K562 (cell line): ENCODE measurements at regions not wholly inside any gene's neighbourhood (a gene's known extent, or its start where the extent isn't known, plus 50 kb on each side); places are given as distances from the start of the nearest gene placed in this dataset.

Experiments
- ATAC-seq: fragments of 200-7000 bp; cut with Tn5 transposase; 3 replicates; pipeline ENCODE4 v1.9.1; 2020; ENCODE audit warnings: moderate library complexity
- BruUV-seq: library from RNA; stranded (reverse); fragments of 400-500 nt; replicated peaks from 2 replicates; lab custom pipeline; 2021; lab: Mats Ljungman, UMichigan
- CTCF ChIA-PET: fragments of 300-600 bp; formaldehyde crosslinking; extraction: SDS; loops from one replicate; lab custom pipeline; 2021; ENCODE audit warnings: low intra/inter-chr PET ratio; lab: Yijun Ruan, JAX
- POLR2A ChIA-PET: fragments of 300-600, 350-650 bp; sonication (Branson Sonifier 250); formaldehyde crosslinking; extraction: SDS; loops from one replicate; lab custom pipeline; 2021; ENCODE audit warnings: antibody characterized with exemption, inconsistent platforms; lab: Yijun Ruan, JAX
- DNase-seq, 4 experiments: peaks; one replicate each; pipeline versions ENCODE4 v3.0.0 to v3.0.0-alpha.2; 2011 to 2018; ENCODE audit warnings: low spot score in 3 of 4, mixed read lengths in 3 of 4; ENCODE audit errors: extremely low read depth in 1 of 4
- FAIRE-seq: peaks from 2 replicates; lab custom pipeline; 2011; peaks lifted over from hg19 to GRCh38; lab: Jason Lieb, UNC
- H2AFZ ChIP-seq: 2 replicates; pipeline ENCODE4 v1.6.0; 2011; ENCODE audit warnings: low read depth, low read length, control low read depth, inconsistent platforms
- H3K27ac ChIP-seq: fragments of 200-600 bp; 3 replicates; pipeline ENCODE4 v1.8.0; 2011; ENCODE audit warnings: low read depth, mild to moderate bottlenecking, control low read depth, inconsistent platforms, low read length, moderate library complexity, mixed read lengths; ENCODE audit errors: extremely low read depth
- H3K27me3 ChIP-seq, 2 experiments: fragments of 300-600 bp in 1 of 2; 2 replicates in 1 of 2; 3 replicates in 1 of 2; pipeline versions ENCODE4 v1.6.0 to v1.8.0; 2011; ENCODE audit warnings: inconsistent platforms in 2 of 2, low read length in 2 of 2, mild to moderate bottlenecking in 1 of 2, mixed read lengths in 1 of 2, moderate library complexity in 1 of 2; ENCODE audit not compliant: control insufficient read depth in 2 of 2, insufficient read depth in 2 of 2
- H3K36me3 ChIP-seq: fragments of 300-600 bp; 3 replicates; pipeline ENCODE4 v1.8.0; 2011; ENCODE audit warnings: mild to moderate bottlenecking, low read length, inconsistent platforms; ENCODE audit not compliant: control insufficient read depth, insufficient read depth
- H3K4me1 ChIP-seq, 2 experiments: fragments of 200-600 bp in 1 of 2; replicated peaks in 1 of 2; 2 replicates in 1 of 2; 3 replicates in 1 of 2; pipeline versions ENCODE4 v1.5.1 to v1.8.0; 2011; ENCODE audit warnings: inconsistent platforms in 2 of 2, low read length in 2 of 2, mild to moderate bottlenecking in 1 of 2, mixed read lengths in 1 of 2, moderate library complexity in 1 of 2; ENCODE audit not compliant: control insufficient read depth in 2 of 2, insufficient read depth in 2 of 2
- H3K4me2 ChIP-seq: 2 replicates; pipeline ENCODE4 v1.6.1; 2011; ENCODE audit warnings: low read length, control low read depth, inconsistent platforms, mixed read lengths; ENCODE audit not compliant: insufficient read depth
- H3K4me3 ChIP-seq: fragments of 200-600 bp; sonication (generic), shearing (Covaris generic); 2 replicates; pipeline ENCODE4 v1.5.1; 2016; ENCODE audit warnings: control low read depth, inconsistent platforms
- H3K79me2 ChIP-seq: fragments of 200-600 bp; 3 replicates; pipeline ENCODE4 v1.8.0; 2011; ENCODE audit warnings: low read length, inconsistent platforms; ENCODE audit not compliant: control insufficient read depth, insufficient read depth
- H3K9ac ChIP-seq, 2 experiments: 2 replicates each; pipeline versions ENCODE4 v1.6.0 to v1.6.1; 2011; ENCODE audit warnings: low read depth in 2 of 2, low read length in 2 of 2, control low read depth in 1 of 2, inconsistent platforms in 1 of 2, mild to moderate bottlenecking in 1 of 2, mixed read lengths in 1 of 2; ENCODE audit not compliant: insufficient read depth in 1 of 2
- H3K9me1 ChIP-seq: one replicate; pipeline ENCODE4 v1.6.0; 2011; ENCODE audit warnings: inconsistent platforms, mild to moderate bottlenecking, low read length, moderate library complexity; ENCODE audit not compliant: control insufficient read depth, insufficient read depth
- H3K9me3 ChIP-seq: replicated peaks from 2 replicates; pipeline ENCODE4 v1.5.1; 2011; ENCODE audit warnings: low read depth, low read length, inconsistent platforms; ENCODE audit not compliant: control insufficient read depth, insufficient read depth
- H4K20me1 ChIP-seq: replicated peaks from 2 replicates; pipeline ENCODE4 v1.6.1; 2011; ENCODE audit warnings: low read length, inconsistent platforms, mixed read lengths; ENCODE audit not compliant: control insufficient read depth, insufficient read depth
- COPS2 ChIP-seq: fragments of 450-650 bp; conservative IDR thresholded peaks from 2 replicates; pipeline ENCODE4 v1.6.1; 2016; ENCODE audit warnings: mild to moderate bottlenecking, moderate library complexity
- EWSR1 ChIP-seq: fragments of 450-650 bp; IDR thresholded peaks from 2 replicates; pipeline ENCODE4 v1.6.1; 2018; ENCODE audit warnings: borderline replicate concordance, mild to moderate bottlenecking, low read depth, moderate library complexity; ENCODE audit not compliant: partially characterized antibody
- GATA2 ChIP-seq: sonication (generic); formaldehyde crosslinking; IDR thresholded peaks from 2 replicates; pipeline ENCODE4 v1.4.0; 2020; ENCODE audit warnings: mild to moderate bottlenecking, missing genetic modification reagents
- HOMEZ ChIP-seq: fragments of 250-450 bp; sonication (Bioruptor Pico); IDR thresholded peaks from 2 replicates; pipeline ENCODE4 v1.4.0; 2020; ENCODE audit warnings: mild to moderate bottlenecking, moderate library complexity
- KDM4B ChIP-seq, 2 experiments: fragments of 450-650 bp in 1 of 2; sonication (generic) in 1 of 2; IDR thresholded peaks; 2 replicates each; pipeline ENCODE4 v1.6.1; 2016 to 2017; ENCODE audit warnings: borderline replicate concordance in 2 of 2, antibody characterized with exemption in 1 of 2, low read depth in 1 of 2, mild to moderate bottlenecking in 1 of 2
- MEF2D ChIP-seq: conservative IDR thresholded peaks from 2 replicates; pipeline ENCODE4 v1.6.1; 2016; ENCODE audit warnings: low read depth, missing genetic modification characterization, missing compliant biosample characterization
- RAD21 ChIP-seq, 2 experiments: fragments of 250-450 bp in 1 of 2; fragments of 450-650 bp in 1 of 2; sonication (Bioruptor Pico) in 1 of 2; formaldehyde crosslinking in 1 of 2; IDR thresholded peaks in 1 of 2; conservative IDR thresholded peaks in 1 of 2; 2 replicates each; pipeline versions ENCODE4 v1.4.0 to v1.8.0; 2020 to 2022; ENCODE audit warnings: mild to moderate bottlenecking in 2 of 2, moderate library complexity in 1 of 2
- SETDB1 ChIP-seq: IDR thresholded peaks from one replicate; pipeline ENCODE4 v1.6.1; 2012; ENCODE audit warnings: low read length, control low read depth, inconsistent platforms
- ZNF253 ChIP-seq: fragments of 250-450 bp; sonication (Bioruptor Pico); conservative IDR thresholded peaks from 2 replicates; pipeline ENCODE4 v1.6.1; 2021; ENCODE audit warnings: mild to moderate bottlenecking
- WGBS: fragments of 100-300 bp; shearing (Covaris generic); methylation state at CpG from one replicate; pipeline ENCODE4 v1.1.6; 2016; ENCODE audit warnings: low coverage, mixed read lengths; ENCODE audit not compliant: insufficient coverage; ENCODE audit errors: missing lambda C conversion rate; 5-methylcytosine and 5-hydroxymethylcytosine counted together
- in situ Hi-C: fragments of 300-500 bp; cut with MboI; formaldehyde crosslinking; loops from 4 replicates; pipeline ENCODE4 v1.15.0; 2018; ENCODE audit warnings: inconsistent platforms, mixed read lengths
- intact Hi-C: fragments of 100-400 bp; cut with micrococcal nuclease; formaldehyde crosslinking; loops from 2 replicates; pipeline ENCODE4 v1.14.2; 2022

GRCh38 chr18:78699499-78699898, 280.1 kb upstream of the SALL3 start:
- Histone ChIP-seq H3K4me1 (no peaks in the 10 kb centered on the region), H3K36me3 (no peaks in the 10 kb centered on the region), H3K4me3 (no peak overlapping the region), H3K9ac (no peak overlapping the region), H2AFZ (no peak overlapping the region), H3K9me1 (no peaks in the 10 kb centered on the region), H3K27me3 (peaks cover 0 to 24% of the 10 kb centered on the region in 2 experiments; a peak in 3 of 5 replicates), H4K20me1 (no peaks in the 10 kb centered on the region; the same call in 1 of the 2 replicates), H3K79me2 (no peaks in the 10 kb centered on the region), H3K4me2 (no peak overlapping the region), H3K27ac (no peak overlapping the region), H3K9me3 (no peaks in the 10 kb centered on the region)
- BruUV-seq = no TSS peak
- in situ Hi-C loops = no loop called here
- ChIA-PET CTCF (no interaction called here), POLR2A (interaction anchor here (1.0 kb wide), 1 partner anchor 9 kb away, joined by 4 read pairs; no protein-coding TSS in a partner anchor)
- TF ChIP-seq GATA2 (CRISPR knock-in tag) = no peak
- TF ChIP-seq MEF2D = no peak
- no peak for TF ChIP-seq ZNF253 (CRISPR knock-in tag)
- TF ChIP-seq RAD21 (CRISPR knock-in tag; conservative IDR thresholded peaks at IDR 0.05 in 1 of 2, IDR thresholded peaks at IDR 0.05 in 1 of 2) = no peak
- no peak for TF ChIP-seq KDM4B (IDR thresholded peaks at IDR 0.05; ENCODE audit: borderline replicate concordance in 2 of 2, low read depth in 1 of 2)
- DNase-seq (no peak), FAIRE-seq (no peak), ATAC-seq (no peak)
- intact Hi-C loops = no loop called here
- WGBS = 2% methylated on average over 11 of the region's 12 CpGs

- H3K9me3 ChIP-seq = no peaks in the 10 kb centered on the region
- under 1% methylated on average over 13 of the region's 13 CpGs for WGBS
- ChIA-PET CTCF (no interaction called here), POLR2A (no interaction called here)
- in situ Hi-C loops = no loop called here
- no peak for DNase-seq
- no peak overlapping the region for H3K4me3 ChIP-seq
- H3K27me3 ChIP-seq = peaks cover 0 to 24% of the 10 kb centered on the region in 2 experiments; a peak in 3 of 5 replicates
- FAIRE-seq = no peak
- H3K36me3 ChIP-seq = no peaks in the 10 kb centered on the region
- no peak overlapping the region for H2AFZ ChIP-seq
- TF ChIP-seq HOMEZ (no peak), EWSR1 (no peak), SETDB1 (no peak), COPS2 (no peak)
- H3K4me1 ChIP-seq = no peaks in the 10 kb centered on the region
- no peak overlapping the region for H3K9ac ChIP-seq
- no TSS peak for BruUV-seq
- H3K79me2 ChIP-seq = no peaks in the 10 kb centered on the region
- H3K4me2 ChIP-seq = no peak overlapping the region
- H3K27ac ChIP-seq = no peak overlapping the region
- H4K20me1 ChIP-seq = no peaks in the 10 kb centered on the region; the same call in 1 of the 2 replicates
- no peaks in the 10 kb centered on the region for H3K9me1 ChIP-seq
- intact Hi-C loops = no loop called here
- no peak for ATAC-seq
Measured at GRCh38 chr18:78701771-78702396, 277.7 kb upstream of the SALL3 start.
